GM12878 (cell line): ENCODE measurements at regions not wholly inside any gene's neighbourhood (a gene's known extent, or its start where the extent isn't known, plus 50 kb on each side); places are given as distances from the start of the nearest gene placed in this dataset.

Experiments
- ATAC-seq: fragments of 200-7000 bp; cut with Tn5 transposase; 3 replicates; pipeline ENCODE4 v1.9.1; 2020; ENCODE audit warnings: mild to moderate bottlenecking, moderate library complexity
- BruUV-seq: library from RNA; stranded (reverse); fragments of 400-500 nt; replicated peaks from 2 replicates; lab custom pipeline; 2021; lab: Mats Ljungman, UMichigan
- CTCF ChIA-PET: fragments of 300-600 bp; sonication (Branson Sonifier 250); formaldehyde crosslinking; extraction: SDS; loops from one replicate; lab custom pipeline; 2021; ENCODE audit warnings: inconsistent platforms; lab: Yijun Ruan, JAX
- POLR2A ChIA-PET: fragments of 350-600 bp; formaldehyde crosslinking; extraction: SDS; loops from one replicate; lab custom pipeline; 2021; ENCODE audit warnings: inconsistent platforms; lab: Charles Lee
- RAD21 ChIA-PET: fragments of 300-600 bp; sonication (Branson Sonifier 250); formaldehyde crosslinking; loops from one replicate; lab custom pipeline; 2023; ENCODE audit warnings: antibody characterized with exemption; ENCODE audit not compliant: unreplicated experiment; lab: Charles Lee
- SMC1A ChIA-PET: fragments of 300-600 bp; sonication (Branson Sonifier 250); formaldehyde crosslinking; loops from one replicate; lab custom pipeline; 2023; ENCODE audit not compliant: unreplicated experiment, uncharacterized antibody; lab: Charles Lee
- DNase-seq: peaks from one replicate; pipeline ENCODE4 v3.0.0-alpha.2; 2011; ENCODE audit warnings: low read depth, low spot score
- FAIRE-seq: peaks from 3 replicates; lab custom pipeline; 2011; peaks lifted over from hg19 to GRCh38; lab: Jason Lieb, UNC
- H2AFZ ChIP-seq: 2 replicates; pipeline ENCODE4 v1.6.0; 2011; ENCODE audit warnings: low read depth, low read length, control low read depth; ENCODE audit not compliant: control insufficient read depth
- H3K27ac ChIP-seq: 2 replicates; pipeline ENCODE4 v1.5.1; 2011; ENCODE audit warnings: control low read depth; ENCODE audit not compliant: control insufficient read depth, insufficient read depth
- H3K27me3 ChIP-seq, 2 experiments: replicated peaks in 1 of 2; 2 replicates each; pipeline versions ENCODE4 v1.6.0 to v1.6.1; 2011; ENCODE audit warnings: low read length in 1 of 2; ENCODE audit not compliant: control insufficient read depth in 2 of 2, insufficient read depth in 2 of 2
- H3K36me3 ChIP-seq, 2 experiments: 2 replicates each; pipeline ENCODE4 v1.5.1; 2011; ENCODE audit warnings: low read length in 1 of 2; ENCODE audit not compliant: control insufficient read depth in 2 of 2, insufficient read depth in 2 of 2
- H3K4me1 ChIP-seq: 2 replicates; pipeline ENCODE4 v1.6.1; 2011; ENCODE audit warnings: mild to moderate bottlenecking, low read length, moderate library complexity, mixed read lengths; ENCODE audit not compliant: control insufficient read depth, insufficient read depth
- H3K4me2 ChIP-seq: 2 replicates; pipeline ENCODE4 v1.6.0; 2011; ENCODE audit warnings: control low read depth; ENCODE audit not compliant: control insufficient read depth, insufficient read depth
- H3K4me3 ChIP-seq: fragments of 200-600 bp; sonication (generic); 2 replicates; pipeline ENCODE4 v1.5.1; 2016
- H3K79me2 ChIP-seq: 2 replicates; pipeline ENCODE4 v1.6.0; 2011; ENCODE audit warnings: low read length; ENCODE audit not compliant: control insufficient read depth, insufficient read depth
- H3K9ac ChIP-seq: 2 replicates; pipeline ENCODE4 v1.8.0; 2011; ENCODE audit warnings: low read length, control low read depth, mixed read lengths; ENCODE audit not compliant: control insufficient read depth, insufficient read depth
- H3K9me3 ChIP-seq: replicated peaks from 3 replicates; pipeline ENCODE4 v1.5.1; 2011; ENCODE audit warnings: mild to moderate bottlenecking, low read length; ENCODE audit not compliant: control insufficient read depth, insufficient read depth
- H4K20me1 ChIP-seq: 2 replicates; pipeline ENCODE4 v1.6.0; 2011; ENCODE audit not compliant: control insufficient read depth, insufficient read depth
- CBX3 ChIP-seq: fragments of 200-600 bp; sonication (generic); IDR thresholded peaks from 2 replicates; pipeline ENCODE4 v1.6.1; 2016; ENCODE audit warnings: low read depth, borderline replicate concordance
- SUZ12 ChIP-seq: fragments of 200-600 bp; sonication (generic); IDR thresholded peaks from one replicate; pipeline ENCODE4 v1.6.1; 2018; ENCODE audit warnings: antibody characterized with exemption, mild to moderate bottlenecking; ENCODE audit not compliant: unreplicated experiment
- WGBS: methylation state at CpG from one replicate; pipeline ENCODE4 v1.1.6; 2016; ENCODE audit warnings: low lambda C conversion rate; ENCODE audit not compliant: insufficient replicate concordance, insufficient coverage; ENCODE audit errors: missing lambda C conversion rate; 5-methylcytosine and 5-hydroxymethylcytosine counted together
- in situ Hi-C: fragments of 300-500 bp; cut with MboI; formaldehyde crosslinking; loops from 9 replicates; pipeline ENCODE4 v1.14.3; 2018; ENCODE audit warnings: mixed read lengths
- intact Hi-C: fragments of 100-400 bp; cut with micrococcal nuclease; formaldehyde crosslinking; loops from one replicate; pipeline ENCODE4 v1.14.2; 2022; ENCODE audit not compliant: unreplicated experiment
- TF ChIP-seq, protein P1 (sequence below): fragments of 450-650 bp; IDR thresholded peaks from 2 replicates; pipeline ENCODE4 v1.6.1; 2017; ENCODE audit warnings: mild to moderate bottlenecking, moderate library complexity

GRCh38 chrX:36528661-36529060 is 479.5 kb upstream of the FAM47C start:
- DNase-seq = no peak
- WGBS = 0% methylated on average over 1 of the region's 1 CpG
- Histone ChIP-seq H3K27ac (no peak overlapping the region), H3K9ac (no peak overlapping the region), H3K4me1 (no peaks in the 10 kb centered on the region), H3K9me3 (no peaks in the 10 kb centered on the region), H2AFZ (no peak overlapping the region), H3K36me3 (no peaks in the 10 kb centered on the region), H3K4me3 (no peak overlapping the region), H3K4me2 (no peak overlapping the region), H4K20me1 (no peaks in the 10 kb centered on the region), H3K79me2 (no peaks in the 10 kb centered on the region), H3K27me3 (no peaks in the 10 kb centered on the region)
- CTCF ChIA-PET = no interaction called here
- SMC1A ChIA-PET = no interaction called here
- intact Hi-C loops (no loop called here), in situ Hi-C loops (no loop called here)
- ATAC-seq = no peak
- FAIRE-seq = no peak
- RAD21 ChIA-PET = no interaction called here
- no TSS peak for BruUV-seq
- TF ChIP-seq SUZ12 = no peak
- TF ChIP-seq CBX3 = no peak
- TF ChIP-seq, protein P1, sequence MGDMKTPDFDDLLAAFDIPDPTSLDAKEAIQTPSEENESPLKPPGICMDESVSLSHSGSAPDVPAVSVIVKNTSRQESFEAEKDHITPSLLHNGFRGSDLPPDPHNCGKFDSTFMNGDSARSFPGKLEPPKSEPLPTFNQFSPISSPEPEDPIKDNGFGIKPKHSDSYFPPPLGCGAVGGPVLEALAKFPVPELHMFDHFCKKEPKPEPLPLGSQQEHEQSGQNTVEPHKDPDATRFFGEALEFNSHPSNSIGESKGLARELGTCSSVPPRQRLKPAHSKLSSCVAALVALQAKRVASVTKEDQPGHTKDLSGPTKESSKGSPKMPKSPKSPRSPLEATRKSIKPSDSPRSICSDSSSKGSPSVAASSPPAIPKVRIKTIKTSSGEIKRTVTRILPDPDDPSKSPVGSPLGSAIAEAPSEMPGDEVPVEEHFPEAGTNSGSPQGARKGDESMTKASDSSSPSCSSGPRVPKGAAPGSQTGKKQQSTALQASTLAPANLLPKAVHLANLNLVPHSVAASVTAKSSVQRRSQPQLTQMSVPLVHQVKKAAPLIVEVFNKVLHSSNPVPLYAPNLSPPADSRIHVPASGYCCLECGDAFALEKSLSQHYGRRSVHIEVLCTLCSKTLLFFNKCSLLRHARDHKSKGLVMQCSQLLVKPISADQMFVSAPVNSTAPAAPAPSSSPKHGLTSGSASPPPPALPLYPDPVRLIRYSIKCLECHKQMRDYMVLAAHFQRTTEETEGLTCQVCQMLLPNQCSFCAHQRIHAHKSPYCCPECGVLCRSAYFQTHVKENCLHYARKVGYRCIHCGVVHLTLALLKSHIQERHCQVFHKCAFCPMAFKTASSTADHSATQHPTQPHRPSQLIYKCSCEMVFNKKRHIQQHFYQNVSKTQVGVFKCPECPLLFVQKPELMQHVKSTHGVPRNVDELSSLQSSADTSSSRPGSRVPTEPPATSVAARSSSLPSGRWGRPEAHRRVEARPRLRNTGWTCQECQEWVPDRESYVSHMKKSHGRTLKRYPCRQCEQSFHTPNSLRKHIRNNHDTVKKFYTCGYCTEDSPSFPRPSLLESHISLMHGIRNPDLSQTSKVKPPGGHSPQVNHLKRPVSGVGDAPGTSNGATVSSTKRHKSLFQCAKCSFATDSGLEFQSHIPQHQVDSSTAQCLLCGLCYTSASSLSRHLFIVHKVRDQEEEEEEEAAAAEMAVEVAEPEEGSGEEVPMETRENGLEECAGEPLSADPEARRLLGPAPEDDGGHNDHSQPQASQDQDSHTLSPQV = no peak
- POLR2A ChIA-PET = no interaction called here
